GM21737 (cell line): ENCODE measurements at regions not wholly inside any gene's neighbourhood (a gene's known extent, or its start where the extent isn't known, plus 50 kb on each side); places are given as distances from the start of the nearest gene placed in this dataset.
"Not testable (repeated sequence)": the region's sequence is repeated elsewhere in the genome, so short reads cannot be mapped to it uniquely, and the experiment has no call there.

Experiments
- ATAC-seq: cut with Tn5 transposase; IDR thresholded peaks from one replicate; pipeline ENCODE4 v1.9.1; 2021; ENCODE audit warnings: mild to moderate bottlenecking, moderate library complexity; ENCODE audit not compliant: unreplicated experiment

DNA sequence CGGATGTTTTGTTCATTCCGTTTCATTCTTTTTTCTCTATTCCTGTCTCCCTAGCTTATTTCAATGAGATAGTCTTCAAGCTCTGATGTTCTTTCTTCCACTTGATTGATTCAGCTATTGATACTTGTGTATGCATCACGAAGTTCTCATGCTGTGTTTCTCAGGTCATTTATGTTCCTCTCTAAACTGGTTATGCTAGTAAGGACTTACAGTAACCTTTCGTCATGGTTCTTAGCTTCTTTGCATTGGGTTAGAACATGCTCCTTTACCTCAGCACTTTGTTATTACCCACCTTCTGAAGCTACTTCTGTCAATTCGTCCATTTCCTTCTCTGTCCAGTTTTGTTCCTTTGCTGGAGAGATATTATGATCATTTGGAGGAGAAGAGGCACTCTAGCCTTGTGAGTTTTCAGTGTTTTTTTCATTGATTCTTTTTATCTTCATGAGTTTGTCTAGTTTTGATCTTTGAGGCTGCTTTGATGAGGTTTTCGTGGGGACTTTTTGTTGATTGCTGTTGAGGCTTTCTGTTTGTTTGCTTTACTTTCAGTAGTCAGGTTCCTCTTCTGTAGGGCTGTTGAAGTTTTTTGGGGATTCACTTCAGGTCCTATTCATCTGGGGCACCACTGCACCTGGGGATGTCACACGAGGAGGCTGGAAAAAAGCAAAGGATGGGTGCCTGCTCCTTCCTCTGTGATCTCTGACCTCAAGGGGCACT lies 496.9 kb upstream of the LRRC7 start:
- no peak for ATAC-seq

DNA sequence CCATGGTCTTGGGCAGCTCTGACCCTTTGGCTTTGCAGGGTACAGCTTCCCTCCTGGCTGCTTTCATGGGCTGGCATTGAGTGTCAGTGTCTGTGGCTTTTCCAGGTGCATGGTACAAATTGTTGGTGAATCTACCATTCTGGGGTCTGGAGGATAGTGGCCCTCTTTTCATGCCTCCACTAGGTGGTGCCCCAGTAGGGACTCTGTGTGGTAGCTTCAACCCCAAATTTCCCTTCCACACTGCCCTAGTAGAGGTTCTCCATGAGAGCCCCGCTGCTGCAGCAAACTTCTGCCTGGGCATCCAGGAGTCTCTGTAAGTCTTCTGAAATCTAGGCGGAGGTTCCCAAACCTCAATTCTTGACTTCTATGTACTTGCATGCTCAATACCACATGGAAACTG lies 494.5 kb upstream of the LRRC7 start:
- no peak for ATAC-seq

DNA sequence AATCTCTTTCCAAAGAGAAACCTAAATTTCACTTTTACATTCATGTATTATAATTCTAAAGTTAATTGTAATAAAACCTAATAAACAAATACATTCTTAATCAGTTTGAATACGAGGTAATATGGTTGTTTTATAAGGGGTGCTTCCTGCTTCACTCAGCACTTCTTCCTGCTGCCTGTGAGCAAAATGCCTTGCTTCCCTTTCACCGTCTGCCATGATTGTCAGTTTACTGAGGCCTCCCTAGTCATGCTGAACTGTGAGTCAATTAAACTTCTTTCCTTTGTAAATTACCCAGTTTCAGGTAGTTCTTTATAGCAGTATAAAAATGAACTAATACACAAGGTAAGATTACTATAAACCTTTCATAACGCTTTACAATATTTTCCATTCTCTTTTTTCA lies 491.1 kb upstream of the LRRC7 start:
- no peak for ATAC-seq

DNA sequence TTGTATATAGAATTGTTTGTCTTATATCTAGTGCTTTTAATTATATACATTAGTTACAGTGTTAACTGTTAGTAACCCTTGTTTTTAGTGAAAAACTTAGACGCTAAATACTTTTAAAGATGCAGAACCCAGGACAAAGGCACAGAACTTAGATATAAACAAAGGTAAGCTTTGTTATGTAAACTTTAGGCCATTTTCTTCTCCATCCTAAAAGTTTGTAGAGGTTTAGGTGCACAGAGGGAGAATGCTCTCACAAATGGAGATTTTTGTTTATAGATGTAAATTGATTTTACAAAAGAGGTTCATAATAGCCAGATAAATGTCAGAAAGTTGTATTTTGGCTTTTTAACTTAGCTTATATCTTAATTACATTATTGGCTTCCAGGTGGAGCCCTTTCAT lies 490.5 kb upstream of the LRRC7 start:
- ATAC-seq, result no peak

DNA sequence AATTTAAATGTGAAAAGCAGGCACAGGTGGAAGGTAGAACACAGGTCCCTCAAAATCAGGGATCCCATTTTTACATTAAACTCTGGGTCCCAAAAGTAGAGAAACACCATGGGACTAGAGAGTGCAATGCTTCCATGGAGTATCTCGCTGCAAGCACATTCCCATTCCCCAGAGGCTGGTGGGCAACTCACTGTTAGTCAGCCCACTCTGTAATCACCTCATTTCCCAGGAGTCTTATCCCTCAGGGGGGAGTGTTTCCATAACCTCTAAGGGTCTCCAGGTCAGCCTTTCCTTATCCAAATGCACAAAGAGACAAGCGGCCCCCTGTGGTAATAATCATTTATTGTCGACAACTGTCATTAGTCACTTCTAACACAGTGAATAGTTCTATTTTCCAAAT lies 490.1 kb upstream of the LRRC7 start:
- ATAC-seq, result no peak

DNA sequence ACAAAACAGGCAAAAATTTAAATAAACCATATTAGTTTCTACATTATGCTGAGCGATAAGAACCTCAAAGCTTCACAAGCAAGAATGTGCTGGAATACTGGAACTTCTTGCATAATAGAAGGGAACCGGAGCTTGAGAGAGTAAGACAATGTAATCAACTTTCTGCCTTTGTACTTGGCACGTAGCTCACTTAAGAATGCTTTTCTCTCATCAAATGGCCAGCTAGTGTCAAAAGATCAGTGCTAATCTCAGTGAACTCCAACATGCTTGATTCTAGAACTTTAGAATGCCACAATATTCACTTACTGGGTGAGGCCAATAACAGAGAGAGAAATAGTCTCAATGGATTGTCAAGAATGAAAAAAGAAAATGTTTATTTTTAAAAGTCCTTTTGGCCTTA lies 486.1 kb upstream of the LRRC7 start:
- no peak for ATAC-seq

DNA sequence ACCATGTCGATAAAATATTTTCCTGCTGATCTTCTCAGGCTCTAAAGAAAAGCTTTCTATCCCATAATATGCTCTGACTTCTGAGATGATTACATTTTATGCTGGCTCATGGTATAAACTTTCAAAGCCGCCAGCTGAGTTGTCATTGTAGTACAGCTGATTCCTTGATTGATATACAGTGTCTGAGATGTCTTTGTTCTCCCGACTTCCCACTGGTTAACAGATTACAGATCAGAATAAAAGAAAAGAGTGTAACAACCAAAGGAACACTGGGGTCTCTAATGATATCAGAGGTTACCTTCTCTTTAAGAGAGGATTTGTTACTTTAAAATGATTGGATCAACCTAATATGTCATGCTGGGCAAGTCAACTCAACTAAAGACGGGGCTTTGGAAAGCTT lies 485.4 kb upstream of the LRRC7 start:
- ATAC-seq, result no peak

DNA sequence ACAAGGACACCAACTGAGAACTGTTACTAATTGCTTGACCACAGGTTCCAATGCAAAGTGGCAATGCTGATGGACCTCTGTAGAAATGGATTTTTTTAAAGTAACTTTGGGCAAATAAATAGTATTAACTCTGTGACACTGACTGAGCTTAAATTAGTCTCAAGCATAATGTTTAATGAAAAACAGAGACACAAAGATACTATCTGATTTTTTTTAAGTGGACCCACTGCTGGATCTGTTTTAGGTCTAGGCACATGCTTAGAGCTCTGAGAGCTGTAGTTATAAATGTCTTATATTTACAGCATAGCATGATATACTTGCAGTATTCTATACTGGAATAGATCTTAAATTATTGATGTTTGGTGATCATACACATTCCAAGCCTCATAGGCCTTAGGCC lies 481.6 kb upstream of the LRRC7 start:
- no peak for ATAC-seq

DNA sequence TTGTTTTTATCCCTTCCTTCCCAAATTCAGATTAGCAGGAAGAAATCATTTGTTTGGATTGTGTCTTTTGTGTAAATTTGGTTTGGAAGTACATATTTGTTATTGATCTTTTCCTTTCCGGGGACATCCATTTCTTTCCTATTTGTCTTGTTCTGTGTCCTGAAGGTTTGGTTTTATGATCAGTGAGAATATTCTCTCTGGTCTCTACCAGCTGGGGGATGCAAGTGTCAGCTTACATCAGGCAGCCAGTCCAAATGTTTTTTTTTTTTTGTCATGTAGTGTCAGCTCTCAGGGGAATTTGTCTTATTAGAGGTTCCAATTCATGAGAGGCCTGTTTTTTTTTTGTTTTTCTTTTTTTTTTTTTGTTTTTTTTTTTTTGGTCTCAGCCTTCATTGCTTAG lies 479.2 kb upstream of the LRRC7 start:
- no peak for ATAC-seq

DNA sequence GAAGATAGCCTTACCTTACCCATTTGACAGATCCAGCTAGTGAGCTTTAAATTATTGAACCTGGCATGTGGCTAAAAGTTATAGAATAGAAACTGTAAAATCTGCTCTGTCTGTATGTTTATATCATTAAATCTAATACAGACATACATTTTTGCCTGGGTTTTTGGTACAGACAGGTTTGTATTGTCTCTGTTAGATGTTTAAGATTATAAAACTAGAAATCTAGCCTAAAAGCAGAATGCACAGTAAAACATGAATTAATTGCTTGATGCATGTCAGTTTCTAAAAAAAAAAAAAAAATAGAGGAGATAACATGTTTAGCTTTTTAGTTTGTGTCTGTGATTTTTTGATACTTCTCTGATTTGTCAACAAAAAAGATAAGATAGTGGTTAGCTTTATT lies 477.6 kb upstream of the LRRC7 start:
- no peak for ATAC-seq

DNA sequence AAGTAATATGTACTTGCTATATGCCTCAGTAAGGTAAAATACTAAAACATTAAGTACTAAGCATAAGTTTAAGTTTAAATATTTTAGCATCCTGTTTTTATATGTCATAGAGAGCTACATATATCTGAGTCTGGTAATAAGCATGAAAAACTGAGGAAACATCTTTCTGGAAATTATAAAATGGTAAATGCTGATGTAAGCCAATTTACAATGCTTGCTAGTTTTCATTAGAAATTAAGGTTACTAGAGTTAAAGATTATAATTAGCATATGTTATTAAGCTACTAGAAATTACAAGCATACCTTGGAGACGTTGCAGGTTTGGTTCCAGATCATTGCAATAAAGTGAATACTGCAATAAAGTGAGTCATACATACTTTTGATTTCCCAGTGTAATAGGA lies 477.0 kb upstream of the LRRC7 start:
- ATAC-seq, result no peak

DNA sequence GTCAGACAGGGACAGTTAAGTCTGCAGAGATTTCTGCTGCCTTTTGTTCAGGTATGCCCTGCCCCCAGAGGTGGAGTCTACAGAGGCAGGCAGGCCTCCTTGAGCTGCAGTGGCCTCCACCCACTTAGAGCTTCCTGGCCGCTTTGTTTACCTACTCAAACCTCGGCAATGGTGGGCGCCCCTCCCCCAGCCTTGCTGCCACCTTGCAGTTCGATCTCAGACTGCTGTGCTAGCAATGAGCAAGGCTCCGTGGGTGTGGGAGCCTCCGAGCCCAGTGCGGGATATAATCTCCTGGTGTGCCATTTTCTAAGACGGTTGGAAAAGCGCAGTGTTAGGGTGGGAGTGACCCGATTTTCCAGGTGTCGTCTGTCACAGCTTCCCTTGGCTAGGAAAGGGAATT lies 465.7 kb upstream of the LRRC7 start:
- ATAC-seq, result not testable (repeated sequence)

DNA sequence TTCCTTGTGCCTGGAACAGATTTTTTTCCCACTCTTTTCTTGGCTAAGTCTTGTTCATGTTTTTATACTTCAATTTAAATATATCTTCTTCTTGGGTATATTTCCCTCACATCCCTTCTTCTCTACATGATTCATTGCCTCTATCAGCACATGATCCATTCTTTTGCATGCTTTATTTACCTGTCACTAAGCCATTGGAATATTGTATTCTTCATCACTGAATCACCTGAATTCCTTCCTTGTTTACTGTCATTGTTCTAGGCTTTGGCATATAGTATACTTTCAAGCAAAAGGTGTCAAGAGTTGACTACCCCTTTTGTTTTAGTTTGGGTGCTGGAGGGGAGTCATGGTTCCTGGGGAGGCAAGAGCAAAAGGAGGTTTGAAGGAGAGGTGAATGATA lies 464.5 kb upstream of the LRRC7 start:
- ATAC-seq, result no peak

DNA sequence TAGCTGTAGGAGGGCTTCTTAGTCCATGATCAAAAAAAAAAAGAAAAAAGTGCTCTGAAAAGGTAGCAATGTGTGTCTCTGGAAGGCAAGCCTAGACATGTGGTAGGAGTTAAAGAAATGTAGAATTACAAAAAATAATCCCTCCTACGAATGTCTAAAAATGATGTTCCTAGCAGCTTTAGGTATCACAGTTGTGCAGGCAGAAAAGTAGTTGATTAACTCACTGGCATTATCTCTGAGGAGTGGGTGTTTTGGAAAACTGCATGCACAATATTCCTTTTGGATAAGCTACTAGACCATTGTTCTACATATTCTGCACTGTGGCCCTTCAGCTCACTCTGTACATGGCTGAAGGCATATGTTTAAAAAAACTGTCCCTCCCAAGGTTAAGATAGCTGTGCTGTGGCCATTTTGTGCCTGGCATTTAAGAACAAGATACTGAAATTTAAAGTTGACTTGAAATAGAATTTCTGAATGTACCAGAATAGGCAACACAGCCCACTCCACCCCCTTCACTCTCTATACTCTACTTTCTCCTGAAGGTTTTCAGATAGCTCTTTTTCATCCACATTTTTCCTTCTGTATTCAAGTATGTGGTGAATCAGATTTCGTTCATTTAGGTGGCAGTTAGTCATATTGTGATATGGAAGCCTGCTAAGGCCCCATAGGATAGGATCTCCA lies 463.9 kb upstream of the LRRC7 start:
- ATAC-seq, result no peak

DNA sequence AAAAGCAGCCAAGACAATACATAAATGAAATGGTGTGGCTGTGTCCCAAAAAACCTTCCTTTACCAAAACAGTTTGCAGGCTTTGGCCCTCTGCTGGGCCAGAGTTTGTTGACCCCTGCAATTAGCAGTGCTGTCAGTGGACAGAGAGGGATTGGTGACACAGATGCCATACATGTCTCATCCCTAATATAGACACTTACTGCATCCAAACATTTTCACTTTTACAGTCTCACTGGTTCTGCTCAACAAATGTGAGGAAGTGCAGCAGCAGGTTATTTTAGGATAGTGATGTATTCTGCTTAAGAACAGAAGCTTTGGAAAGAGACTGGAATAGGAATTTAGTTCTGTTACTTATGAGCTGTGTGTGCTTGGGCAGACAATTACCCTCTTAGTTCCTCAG lies 462.8 kb upstream of the LRRC7 start:
- ATAC-seq, result no peak

DNA sequence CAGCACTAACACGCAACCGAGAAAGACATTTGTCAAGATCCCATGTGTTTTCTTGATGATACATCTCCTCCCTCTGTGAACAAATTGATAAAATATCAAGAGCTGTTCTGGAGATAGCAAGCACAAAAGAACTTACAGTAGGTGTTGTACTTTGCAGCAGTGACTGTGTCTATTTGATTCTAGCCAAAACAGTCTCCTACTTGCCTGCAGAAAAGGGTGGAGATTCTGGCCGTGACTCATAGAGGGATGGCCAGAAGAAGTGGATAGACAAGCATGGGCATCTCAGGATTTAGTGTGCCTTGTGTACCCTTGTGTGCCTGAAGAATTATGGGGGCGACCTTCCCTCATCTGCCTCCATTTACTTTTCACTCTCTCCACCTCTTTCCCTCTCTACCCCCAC lies 458.4 kb upstream of the LRRC7 start:
- ATAC-seq, result no peak

DNA sequence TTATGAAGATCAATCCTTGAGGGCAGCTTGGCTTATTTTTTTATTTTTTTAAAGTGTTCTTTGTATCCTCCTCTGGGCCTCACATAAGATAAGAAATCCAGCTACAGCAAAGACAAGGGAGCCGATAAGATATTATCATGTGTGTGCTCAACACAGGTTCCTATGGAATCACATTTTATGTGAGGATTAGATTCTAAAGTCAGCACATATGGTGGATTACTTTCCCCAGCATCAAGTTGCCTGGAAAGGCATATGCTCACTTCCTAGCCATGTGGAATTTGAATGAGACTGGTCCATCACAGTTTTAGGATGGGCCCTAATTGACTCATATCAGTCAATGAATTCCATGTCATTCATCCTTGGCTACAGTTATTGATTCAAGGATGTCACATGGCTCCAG lies 456.9 kb upstream of the LRRC7 start:
- no peak for ATAC-seq

DNA sequence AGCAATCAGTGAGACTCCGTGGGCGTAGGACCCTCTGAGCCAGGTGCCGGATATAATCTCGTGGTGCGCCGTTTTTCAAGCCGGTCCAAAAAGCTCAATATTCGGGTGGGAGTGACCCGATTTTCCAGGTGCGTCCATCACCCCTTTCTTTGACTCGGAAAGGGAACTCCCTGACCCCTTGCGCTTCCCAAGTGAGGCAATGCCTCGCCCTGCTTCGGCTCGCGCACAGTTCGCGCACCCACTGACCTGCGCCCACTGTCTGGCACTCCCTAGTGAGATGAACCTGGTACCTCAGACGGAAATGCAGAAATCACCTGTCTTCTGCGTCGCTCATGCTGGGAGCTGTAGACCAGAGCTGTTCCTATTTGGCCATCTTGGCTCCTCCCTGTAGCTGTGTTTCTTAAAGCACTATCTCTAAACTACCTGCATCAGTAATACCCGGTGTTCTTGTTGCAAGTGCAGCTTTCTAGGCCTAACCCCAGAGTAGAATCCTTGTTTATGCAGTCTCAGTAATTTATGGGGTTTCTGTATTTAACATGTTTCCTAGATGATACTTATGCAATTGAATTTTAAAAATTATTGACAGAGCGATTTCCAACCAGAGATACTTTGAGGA lies 447.5 kb upstream of the LRRC7 start:
- not testable (repeated sequence) for ATAC-seq

DNA sequence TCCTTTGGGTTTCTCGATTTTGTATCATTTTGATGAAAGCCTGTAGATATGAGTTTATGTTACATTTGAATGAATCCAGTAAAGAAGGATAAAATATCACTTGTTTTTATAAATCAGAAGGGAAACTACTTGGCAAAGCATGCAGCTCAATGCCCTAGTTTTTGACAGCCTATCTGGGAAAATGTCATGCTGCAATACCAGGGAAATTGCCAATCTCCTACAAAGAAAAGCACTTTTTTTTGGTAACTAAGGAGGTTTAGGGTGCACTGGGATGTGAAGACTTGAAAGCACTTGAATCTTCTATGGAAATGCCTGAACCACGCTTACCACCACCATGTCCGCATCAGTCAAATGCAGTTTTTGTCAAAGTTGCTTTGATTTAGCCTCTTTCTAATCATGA lies 446.9 kb upstream of the LRRC7 start:
- ATAC-seq, result no peak

DNA sequence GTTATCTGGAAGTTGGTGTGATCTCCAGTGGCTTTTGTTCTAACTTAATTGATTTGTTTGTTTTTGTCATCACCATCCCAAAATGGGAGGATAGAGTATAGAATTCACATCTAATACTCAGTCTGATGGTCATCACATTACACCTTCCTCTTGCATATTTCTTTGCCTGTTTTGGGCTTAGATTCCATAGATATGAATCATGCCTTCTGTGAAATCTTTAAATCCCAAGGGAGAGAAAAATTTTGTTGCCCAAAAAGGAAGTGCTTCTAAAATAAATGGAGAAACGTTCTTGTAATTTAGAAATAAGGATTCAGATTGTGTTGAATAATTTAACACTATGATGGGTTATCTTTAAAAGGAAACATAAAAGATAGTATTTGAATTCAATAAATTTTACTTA lies 446.0 kb upstream of the LRRC7 start:
- ATAC-seq, result no peak

DNA sequence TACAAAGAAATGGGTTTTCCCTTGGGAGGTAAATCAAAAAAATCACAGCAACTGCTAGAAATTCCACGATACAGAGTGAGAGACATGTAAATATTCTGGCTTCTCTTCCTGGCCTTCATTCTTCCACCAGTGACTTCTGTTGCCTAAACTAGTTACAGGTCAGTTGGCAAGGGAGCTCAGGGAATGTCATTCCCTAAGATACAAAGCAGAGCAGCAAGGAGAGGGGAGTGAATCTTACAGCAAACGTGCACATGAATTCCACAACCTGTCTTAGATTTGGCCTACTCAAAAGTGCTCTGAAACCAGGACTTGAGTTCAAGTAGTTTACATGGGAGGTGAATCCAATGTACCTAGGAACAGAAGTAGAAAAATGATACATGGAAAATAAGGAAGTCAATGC lies 445.3 kb upstream of the LRRC7 start:
- no peak for ATAC-seq

DNA sequence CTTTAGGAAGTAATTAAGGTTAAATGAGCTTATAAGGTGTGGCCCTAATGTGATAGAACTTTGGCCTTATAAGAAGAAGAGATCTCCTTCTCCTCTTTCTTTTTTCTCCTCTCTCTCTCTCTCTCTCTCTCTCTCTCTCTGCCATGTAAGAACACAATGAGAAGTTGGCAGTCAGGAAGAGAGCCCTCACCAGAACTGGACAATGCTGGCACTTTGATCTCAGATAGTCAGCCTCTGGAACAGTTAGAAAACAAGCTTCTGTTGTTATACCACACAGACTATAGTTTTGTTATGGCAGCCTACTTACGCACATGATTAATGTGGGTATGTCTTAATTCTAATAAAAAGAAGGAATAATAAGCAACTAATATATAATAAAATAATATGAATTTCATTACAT lies 444.2 kb upstream of the LRRC7 start:
- no peak for ATAC-seq

DNA sequence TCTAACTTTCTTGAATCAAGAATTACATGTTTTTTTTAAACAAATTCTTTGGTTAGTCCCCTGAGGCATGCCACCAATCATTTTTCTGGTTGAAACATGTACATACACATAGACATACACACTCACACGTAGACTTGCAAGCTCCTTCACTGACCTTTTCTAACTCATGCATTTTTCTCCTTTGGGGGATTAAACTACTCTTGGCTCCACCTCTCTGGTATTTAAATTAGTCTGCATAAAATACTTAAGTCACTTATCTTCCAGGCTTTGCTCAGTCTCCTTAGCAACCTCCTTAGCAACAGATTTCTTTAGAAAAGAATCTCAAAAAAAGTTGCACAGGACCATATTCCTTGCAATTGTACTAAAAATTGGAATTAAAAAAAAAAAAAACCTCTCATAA lies 440.9 kb upstream of the LRRC7 start:
- no peak for ATAC-seq
